Heart left ventricle (tissue), 16 donors: ENCODE measurements at regions not wholly inside any gene's neighbourhood (a gene's known extent, or its start where the extent isn't known, plus 50 kb on each side); places are given as distances from the start of the nearest gene placed in this dataset.

ENCODE experiments used
- ATAC-seq, 4 donors: fragments of 200-7000 bp; cut with Tn5 transposase; one replicate each; pipeline ENCODE4 v1.9.1; 2020 to 2022; ENCODE audit warnings: moderate library complexity in 4 of 4, mild to moderate bottlenecking in 3 of 4, moderate number of reproducible peaks in 1 of 4
- DNase-seq, 5 donors: peaks; one replicate each; pipeline ENCODE4 v3.0.0-alpha.2; 2020
- H3K27ac ChIP-seq, 12 donors: fragments of 200-600 bp; sonication (generic) in 4 of 12; one replicate each; pipeline versions ENCODE4 v1.5.0 to v1.8.0; 2016 to 2022; ENCODE audit warnings: mild to moderate bottlenecking in 2 of 12
- H3K27me3 ChIP-seq, 9 donors: fragments of 200-600 bp; sonication (generic) in 2 of 9; one replicate each; pipeline versions ENCODE4 v1.5.1 to v1.8.0; 2016 to 2022; ENCODE audit warnings: mild to moderate bottlenecking in 3 of 9
- H3K36me3 ChIP-seq, 9 donors: fragments of 200-600 bp; sonication (generic) in 2 of 9; one replicate each; pipeline versions ENCODE4 v1.5.0 to v1.8.0; 2018 to 2022; ENCODE audit warnings: mild to moderate bottlenecking in 2 of 9
- H3K4me1 ChIP-seq, 12 donors: fragments of 200-600 bp; sonication (generic) in 4 of 12; one replicate each; pipeline versions ENCODE4 v1.5.0 to v1.8.0; 2016 to 2022; ENCODE audit warnings: mild to moderate bottlenecking in 3 of 12
- H3K4me3 ChIP-seq, 12 donors: fragments of 200-600 bp; sonication (generic) in 4 of 12; one replicate each; pipeline versions ENCODE4 v1.5.0 to v1.8.0; 2017 to 2022; ENCODE audit warnings: mild to moderate bottlenecking in 9 of 12, moderate library complexity in 4 of 12
- H3K9me3 ChIP-seq, 12 donors: fragments of 200-600 bp; sonication (generic) in 4 of 12; one replicate each; pipeline versions ENCODE4 v1.5.0 to v1.8.0; 2016 to 2022; ENCODE audit warnings: mild to moderate bottlenecking in 1 of 12
- CTCF ChIP-seq, 12 donors: fragments of 200-600 bp; sonication (generic) in 4 of 12; IDR thresholded peaks; one replicate each; pipeline versions ENCODE4 v1.5.0 to v1.8.0; 2018 to 2022; ENCODE audit warnings: antibody characterized with exemption in 12 of 12, mild to moderate bottlenecking in 5 of 12
- POLR2A ChIP-seq, 2 donors: fragments of 450-650 bp; IDR thresholded peaks; one replicate each; pipeline ENCODE4 v1.6.1; 2017; ENCODE audit warnings: antibody characterized with exemption in 2 of 2, mild to moderate bottlenecking in 2 of 2, moderate library complexity in 2 of 2
- WGBS, 4 donors: extraction: QIAGEN DNeasy Blood & Tissue Kit in 2 of 4; methylation state at CpG; one replicate each; pipeline versions ENCODE4 v1.1.5 to v1.1.7; 2013 to 2018; 5-methylcytosine and 5-hydroxymethylcytosine counted together
- intact Hi-C, 10 donors: fragments of 100-400 bp; cut with DNase I; formaldehyde crosslinking; loops; one replicate each; pipeline versions ENCODE4 v1.11.1 to v1.14.2; 2022
- donor health status: ischemic (EF 13 %, LVEDD 7.1; RV severe dilation, severe dysfunction).
- donor health status: healthy with polysubstance abuse.
- donor health status: DM: no; HTN: yes; CAD: no.
- donor health status: DM: no; HTN: no; CAD: no.
- donor health status: ischemic (EF 25% LVEDD 6.9; RV normal size, moderate dysfunction).
- donor health status: ischemic (EF 25% LVEDD 5.7; RV mildly dilated, moderate dysfunction).
- donor health status: healthy.
- donor health status: DM: yes; HTN: yes; CAD: no.
- donor health status: ischemic (EF 35%, LVEDD 5.7; RV mildly dilated, moderate dysfunction).
- donor health status: nonischemic (EF 11% LVEDD 7.7; RV severe dilation, severe dysfunction).
- donor health status: DM: yes; HTN: yes; CAD: no.
- donor health status: PGD.
- donor health status: ischemic (EF 29% LVEDD 5.4; RV normal size, mild dysfunction).
- donor health status: nonischemic (EF 23%, LVEDD 6.1; RV moderate dilation, normal function).

GRCh38 chr2:224241001-224241400, 160.9 kb downstream of the FAM124B start:
- intact Hi-C loops = no loop called here
- ATAC-seq = no peak
- Histone ChIP-seq H3K27ac (no peak overlapping the region), H3K9me3 (peaks cover 0 to 5% (median 0%) of the 10 kb centered on the region in 12 donors), H3K4me1 (no peaks in the 10 kb centered on the region), H3K36me3 (no peaks in the 10 kb centered on the region), H3K27me3 (peaks cover 0 to 4% (median 0%) of the 10 kb centered on the region in 9 donors), H3K4me3 (no peak overlapping the region)
- TF ChIP-seq POLR2A (IDR thresholded peaks at IDR 0.05) (no peak), CTCF (IDR thresholded peaks at IDR 0.05) (no peak)
- no peak for DNase-seq
- 76 to 89% (median 85%) methylated on average over 1 of the region's 1 CpG for WGBS, 4 donors

GRCh38 chr2:224223851-224224555, 177.9 kb downstream of the FAM124B start:
- WGBS, 4 donors = 61 to 82% (median 73%) methylated on average over 2 of the region's 2 CpGs
- no peak for TF ChIP-seq CTCF (IDR thresholded peaks at IDR 0.05)
- TF ChIP-seq POLR2A (IDR thresholded peaks at IDR 0.05) = no peak
- no peak for ATAC-seq
- no peaks in the 10 kb centered on the region for H3K36me3 ChIP-seq
- intact Hi-C loops = no loop called here
- no peaks in the 10 kb centered on the region for H3K9me3 ChIP-seq
- peak overlapping the region in 1 of 12 donors; percentile 5 for H3K27ac ChIP-seq
- no peak for DNase-seq
- peaks cover 0 to 12% (median 0%) of the 10 kb centered on the region in 12 donors for H3K4me1 ChIP-seq
- H3K4me3 ChIP-seq = no peak overlapping the region
- H3K27me3 ChIP-seq = no peaks in the 10 kb centered on the region

- Histone ChIP-seq H3K36me3 (no peaks in the 10 kb centered on the region), H3K27me3 (no peaks in the 10 kb centered on the region), H3K27ac (no peak overlapping the region), H3K9me3 (peaks cover 0 to 9% (median 0%) of the 10 kb centered on the region in 12 donors), H3K4me1 (peaks cover 0 to 12% (median 0%) of the 10 kb centered on the region in 12 donors), H3K4me3 (no peak overlapping the region)
- no peak for ATAC-seq
- DNase-seq = no peak
- no peak for TF ChIP-seq CTCF (IDR thresholded peaks at IDR 0.05)
- no peak for TF ChIP-seq POLR2A (IDR thresholded peaks at IDR 0.05)
- WGBS, 4 donors = 0 to 41% (median 20%) methylated on average over 1 of the region's 1 CpG
- intact Hi-C loops = no loop called here
Observed at GRCh38 chr2:224222974-224223373, 178.9 kb downstream of the FAM124B start.

GRCh38 chr2:224222291-224222690, 179.6 kb downstream of the FAM124B start:
- intact Hi-C loops = no loop called here
- Histone ChIP-seq H3K27ac (peak overlapping the region in 1 of 12 donors; percentile 2), H3K4me3 (no peak overlapping the region), H3K27me3 (no peaks in the 10 kb centered on the region), H3K9me3 (peaks cover 0 to 10% (median 0%) of the 10 kb centered on the region in 12 donors), H3K36me3 (no peaks in the 10 kb centered on the region), H3K4me1 (peaks cover 0 to 12% (median 0%) of the 10 kb centered on the region in 12 donors)
- no peak for ATAC-seq
- TF ChIP-seq CTCF (IDR thresholded peaks at IDR 0.05) = no peak
- TF ChIP-seq POLR2A (IDR thresholded peaks at IDR 0.05) = no peak
- no peak for DNase-seq
- 47 to 57% (median 53%) methylated on average over 4 of the region's 4 CpGs for WGBS, 4 donors
